ENCODE measurements at regions not wholly inside any gene's neighbourhood (a gene's known extent, or its start where the extent isn't known, plus 50 kb on each side); places are given as distances from the start of the nearest gene placed in this dataset.
"Not testable (repeated sequence)": the region's sequence is repeated elsewhere in the genome, so short reads cannot be mapped to it uniquely, and the experiment has no call there.

DNA sequence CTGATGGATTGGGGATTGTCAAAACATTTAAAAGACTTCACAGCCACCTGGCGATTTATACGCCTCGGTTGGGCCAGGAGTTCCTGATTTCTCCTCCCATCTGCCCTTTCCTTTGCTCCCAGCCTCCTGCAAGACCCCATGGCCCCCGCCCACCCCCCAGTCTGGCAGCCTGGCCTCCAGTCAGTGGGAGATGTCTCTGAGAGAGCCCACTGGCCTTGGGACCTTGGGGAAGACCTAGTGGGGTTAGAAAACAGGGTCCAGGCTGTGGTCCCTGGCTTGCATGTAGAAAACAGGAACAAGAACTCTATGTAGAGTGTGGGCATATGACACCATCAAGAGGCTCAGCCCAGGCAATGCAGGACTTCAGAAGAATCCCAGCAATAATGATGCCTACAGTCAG, 209.4 kb upstream of the C16orf82 start:
- no peak overlapping the region for H3K27ac ChIP-seq
- CTCF ChIA-PET: no interaction called here
- TF ChIP-seq CTCF (conservative IDR thresholded peaks at IDR 0.05; ENCODE audit: low read depth): no peak
- POLR2A ChIA-PET (ENCODE audit: low non-redundant PET): no interaction called here
- no peak for DNase-seq (ENCODE audit: low spot score)

GRCh38 chr16:26860506-26860905, 206.2 kb upstream of the C16orf82 start:
- no peak for TF ChIP-seq CTCF (conservative IDR thresholded peaks at IDR 0.05; ENCODE audit: low read depth)
- no peak overlapping the region for H3K27ac ChIP-seq
- ChIA-PET CTCF (no interaction called here), POLR2A (ENCODE audit: low non-redundant PET) (no interaction called here)
- DNase-seq (ENCODE audit: low spot score): no peak

- ChIA-PET POLR2A (ENCODE audit: low non-redundant PET) (no interaction called here), CTCF (interaction anchor here (0.5 kb wide), 1 partner anchor 880 kb away, joined by 5 read pairs; no protein-coding TSS in a partner anchor)
- H3K27ac ChIP-seq: no peak overlapping the region
- no peak for TF ChIP-seq CTCF (conservative IDR thresholded peaks at IDR 0.05; ENCODE audit: low read depth)
- DNase-seq (ENCODE audit: low spot score): no peak
Measured at GRCh38 chr16:26863931-26864330, 202.8 kb upstream of the C16orf82 start.

- CTCF ChIA-PET; POLR2A ChIA-PET (ENCODE audit: low non-redundant PET); H3K27ac ChIP-seq; DNase-seq (ENCODE audit: low spot score): not testable (repeated sequence)
Measured at GRCh38 chr16:26874318-26874717, 192.4 kb upstream of the C16orf82 start.

- CTCF ChIA-PET: interaction anchor here (0.6 kb wide), 1 partner anchor 1196 kb away, joined by 3 read pairs; no protein-coding TSS in a partner anchor
- POLR2A ChIA-PET (ENCODE audit: low non-redundant PET): no interaction called here
- no peak for DNase-seq (ENCODE audit: low spot score)
- H3K27ac ChIP-seq: no peak overlapping the region
- TF ChIP-seq CTCF (conservative IDR thresholded peaks at IDR 0.05; ENCODE audit: low read depth): no peak
Measured at GRCh38 chr16:26877421-26877820, 189.3 kb upstream of the C16orf82 start.

DNA sequence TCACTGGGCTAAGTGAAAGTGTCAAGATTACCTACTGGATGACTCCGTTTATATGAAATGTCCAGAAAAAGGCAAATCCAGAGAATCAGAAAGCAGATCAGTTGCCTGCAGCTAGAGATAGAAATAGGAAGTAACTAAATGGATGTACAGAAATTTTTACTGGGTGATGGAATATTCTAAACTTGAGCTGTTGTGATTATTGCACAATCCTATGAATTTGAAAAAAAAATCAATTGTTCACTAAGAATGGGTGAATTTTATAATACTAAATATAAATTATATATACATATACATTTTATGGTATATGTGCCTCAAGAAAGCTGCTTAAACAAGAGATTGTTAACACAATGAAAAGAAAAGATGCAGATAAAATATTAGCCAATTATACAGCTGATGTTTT, 181.1 kb upstream of the C16orf82 start:
- no peak for TF ChIP-seq CTCF (conservative IDR thresholded peaks at IDR 0.05; ENCODE audit: low read depth)
- no peak for DNase-seq (ENCODE audit: low spot score)
- H3K27ac ChIP-seq: no peak overlapping the region
- ChIA-PET POLR2A (ENCODE audit: low non-redundant PET) (no interaction called here), CTCF (interaction anchor here (0.6 kb wide), 1 partner anchor 182 kb away, joined by 3 read pairs; no protein-coding TSS in a partner anchor)

DNA sequence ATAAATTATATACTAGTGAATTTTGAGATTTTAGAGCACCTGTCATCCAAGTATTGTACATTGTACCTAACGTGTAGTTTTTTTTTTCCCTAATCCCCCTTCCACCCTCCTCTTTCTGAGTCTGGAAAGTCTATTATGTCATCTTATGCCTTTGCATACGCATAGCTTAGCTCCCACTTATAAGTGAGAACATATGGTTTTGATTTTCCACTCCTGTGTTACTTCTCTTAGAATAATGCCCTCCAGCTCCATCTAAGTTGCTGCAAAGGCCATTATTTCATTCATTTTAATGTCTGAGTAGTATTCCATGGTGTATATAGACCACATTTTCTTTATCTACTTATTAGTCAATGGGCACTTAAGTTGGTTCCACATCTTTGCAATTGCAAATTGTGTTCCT, 177.0 kb upstream of the C16orf82 start:
- DNase-seq (ENCODE audit: low spot score): no peak
- CTCF ChIA-PET: interaction anchor here (0.7 kb wide), 1 partner anchor 38 kb away, joined by 5 read pairs; no protein-coding TSS in a partner anchor
- POLR2A ChIA-PET (ENCODE audit: low non-redundant PET): no interaction called here
- H3K27ac ChIP-seq: no peak overlapping the region
- TF ChIP-seq CTCF (conservative IDR thresholded peaks at IDR 0.05; ENCODE audit: low read depth): no peak
